Activated naive CD8-positive, alpha-beta T cell treated with anti-CD3 and anti-CD28 coated beads, Interleukin-2, amount 50 U/mL, for 24 hours (primary cell): ENCODE measurements at regions not wholly inside any gene's neighbourhood (a gene's known extent, or its start where the extent isn't known, plus 50 kb on each side); places are given as distances from the start of the nearest gene placed in this dataset.
"Not testable (repeated sequence)": the region's sequence is repeated elsewhere in the genome, so short reads cannot be mapped to it uniquely, and the experiment has no call there.

Experiments used
- ATAC-seq: fragments of 150-1000 bp; cut with Tn5 transposase; one replicate; pipeline ENCODE4 v1.10.0; 2021
- DNase-seq: peaks from one replicate; pipeline ENCODE4 v3.0.0; 2021
- H3K27ac Mint-ChIP-seq: one replicate; pipeline ENCODE4 v1.8.0; 2021; ENCODE audit warnings: mild to moderate bottlenecking, mixed read lengths
- H3K27me3 Mint-ChIP-seq: one replicate; pipeline ENCODE4 v1.8.0; 2021; ENCODE audit warnings: mixed read lengths
- H3K36me3 Mint-ChIP-seq: one replicate; pipeline ENCODE4 v1.8.0; 2021; ENCODE audit warnings: low read depth, mixed read lengths
- H3K4me1 Mint-ChIP-seq: one replicate; pipeline ENCODE4 v1.8.0; 2021; ENCODE audit warnings: mixed read lengths
- H3K4me3 Mint-ChIP-seq: one replicate; pipeline ENCODE4 v1.8.0; 2021; ENCODE audit warnings: mild to moderate bottlenecking, moderate library complexity, mixed read lengths
- H3K9me3 Mint-ChIP-seq: one replicate; pipeline ENCODE4 v1.8.0; 2021; ENCODE audit warnings: mixed read lengths

DNA sequence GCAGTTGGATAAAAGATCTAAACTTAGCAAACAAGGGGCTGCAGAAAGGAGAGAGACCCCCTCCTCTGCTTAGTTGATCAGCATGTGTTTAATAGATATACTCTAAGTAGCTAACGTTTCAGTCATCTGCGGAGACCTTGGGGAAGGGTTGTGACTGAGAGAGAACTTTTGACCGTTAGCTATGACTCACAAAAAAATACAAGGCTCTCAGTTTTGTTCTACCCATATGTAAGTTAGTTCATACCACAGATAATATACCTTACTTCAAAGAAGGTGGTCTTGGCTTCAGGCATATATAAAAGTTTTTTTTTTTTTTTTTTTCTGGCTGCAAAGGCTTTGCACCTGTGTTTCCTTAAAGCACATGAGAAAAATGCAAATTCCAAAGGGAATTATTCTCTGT is 258.9 kb downstream of the GJA1 start:
- Mint-ChIP-seq H3K4me3 (no peak overlapping the region), H3K36me3 (no peaks in the 10 kb centered on the region), H3K9me3 (no peaks in the 10 kb centered on the region), H3K4me1 (peaks cover 5% of the 10 kb centered on the region), H3K27me3 (no peaks in the 10 kb centered on the region), H3K27ac (no peak overlapping the region)
- no peak for ATAC-seq
- no peak for DNase-seq

DNA sequence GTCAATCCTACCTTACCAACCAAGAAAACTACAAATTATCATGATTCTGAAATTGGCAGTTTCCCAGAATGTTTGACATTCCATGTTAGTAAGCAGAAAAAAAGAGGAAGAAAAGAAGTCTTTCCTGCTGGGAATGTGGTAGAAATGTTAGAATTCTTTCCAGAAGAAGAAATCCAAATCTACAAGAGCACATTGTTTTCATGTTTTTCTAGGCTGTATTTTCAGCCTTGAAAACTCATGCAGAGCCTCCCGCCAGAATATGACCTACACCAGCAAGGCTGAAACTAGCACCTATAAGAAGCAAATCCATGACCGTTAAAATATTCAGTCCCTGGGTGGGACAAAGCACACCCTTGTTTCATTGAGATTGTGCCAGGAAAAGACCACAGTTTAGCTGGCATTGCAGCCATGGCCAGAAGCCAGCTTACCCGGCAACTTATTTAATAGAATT is 259.4 kb downstream of the GJA1 start:
- peaks cover 3% of the 10 kb centered on the region for H3K4me1 Mint-ChIP-seq

DNA sequence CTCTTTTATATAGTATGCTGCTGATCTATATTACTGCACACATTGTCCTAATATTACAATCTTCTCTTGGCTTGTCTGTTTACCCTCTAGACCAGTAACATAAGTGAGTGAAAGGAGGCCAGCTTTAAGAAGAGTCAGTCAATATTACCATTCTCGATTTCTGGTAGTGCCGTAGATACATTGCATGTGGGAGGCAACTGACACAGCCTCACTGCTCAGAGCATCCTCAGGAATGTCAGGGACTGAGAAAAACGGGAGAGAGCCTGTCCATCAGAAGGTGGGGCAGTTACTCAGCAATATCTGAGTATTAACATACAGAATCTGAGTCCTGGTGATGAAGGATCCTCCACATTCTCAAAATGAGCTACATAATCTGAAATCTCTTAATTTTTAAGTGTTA is 259.9 kb downstream of the GJA1 start:
- Mint-ChIP-seq H3K9me3 (no peaks in the 10 kb centered on the region), H3K27ac (no peak overlapping the region), H3K27me3 (no peaks in the 10 kb centered on the region), H3K4me3 (no peak overlapping the region), H3K4me1 (no peaks in the 10 kb centered on the region), H3K36me3 (no peaks in the 10 kb centered on the region)
- DNase-seq (no peak), ATAC-seq (no peak)

More for the DNA sequence above, 259.4 kb downstream of the GJA1 start:
- Mint-ChIP-seq H3K9me3 (no peaks in the 10 kb centered on the region), H3K4me3 (no peak overlapping the region), H3K36me3 (no peaks in the 10 kb centered on the region), H3K27ac (no peak overlapping the region), H3K27me3 (no peaks in the 10 kb centered on the region)
- DNase-seq (no peak), ATAC-seq (no peak)

DNA sequence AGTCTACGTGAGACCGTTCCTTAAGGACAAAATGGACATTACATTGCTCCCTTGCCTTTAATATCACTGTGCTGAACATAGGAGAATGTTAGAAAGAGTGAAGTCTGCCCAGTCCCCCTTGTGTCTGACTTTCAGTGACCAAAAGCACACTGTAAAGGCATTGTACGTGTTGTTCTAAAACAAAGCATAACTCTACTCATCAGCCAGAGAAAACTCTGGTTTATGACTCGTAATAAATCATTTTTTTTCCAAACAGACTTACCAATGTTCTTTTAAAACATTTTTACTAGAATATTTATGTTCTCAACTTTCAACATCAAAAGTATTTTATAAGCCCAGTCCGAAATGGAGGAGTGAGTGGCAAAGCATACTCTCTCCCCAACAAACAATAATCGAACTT is 262.5 kb downstream of the GJA1 start:
- ATAC-seq (no peak), DNase-seq (no peak)
- Mint-ChIP-seq H3K4me3 (no peak overlapping the region), H3K4me1 (no peaks in the 10 kb centered on the region), H3K9me3 (no peaks in the 10 kb centered on the region), H3K36me3 (no peaks in the 10 kb centered on the region), H3K27ac (no peak overlapping the region), H3K27me3 (no peaks in the 10 kb centered on the region)

DNA sequence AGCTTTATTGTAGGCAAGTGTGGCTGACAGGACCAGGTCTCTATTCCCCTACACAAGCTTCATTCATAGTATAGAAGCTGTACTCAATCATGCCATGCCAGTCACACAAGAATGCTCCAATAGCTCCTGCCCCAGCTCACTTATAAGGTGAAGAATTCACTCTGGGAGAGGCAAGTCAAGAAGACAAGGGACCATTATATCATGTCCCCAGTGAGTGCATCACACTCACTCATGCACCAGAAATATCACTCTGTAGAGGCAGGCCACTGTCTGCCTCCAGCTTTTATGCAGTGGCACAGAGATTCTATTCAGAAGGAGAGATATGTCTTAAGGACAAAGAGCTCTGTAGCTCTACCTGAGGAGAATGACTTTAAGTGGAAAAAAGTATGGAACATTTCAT is 263.2 kb downstream of the GJA1 start:
- Mint-ChIP-seq H3K36me3 (no peaks in the 10 kb centered on the region), H3K4me1 (no peaks in the 10 kb centered on the region), H3K4me3 (no peak overlapping the region), H3K27ac (no peak overlapping the region), H3K9me3 (no peaks in the 10 kb centered on the region), H3K27me3 (no peaks in the 10 kb centered on the region)
- no peak for DNase-seq
- ATAC-seq: no peak

DNA sequence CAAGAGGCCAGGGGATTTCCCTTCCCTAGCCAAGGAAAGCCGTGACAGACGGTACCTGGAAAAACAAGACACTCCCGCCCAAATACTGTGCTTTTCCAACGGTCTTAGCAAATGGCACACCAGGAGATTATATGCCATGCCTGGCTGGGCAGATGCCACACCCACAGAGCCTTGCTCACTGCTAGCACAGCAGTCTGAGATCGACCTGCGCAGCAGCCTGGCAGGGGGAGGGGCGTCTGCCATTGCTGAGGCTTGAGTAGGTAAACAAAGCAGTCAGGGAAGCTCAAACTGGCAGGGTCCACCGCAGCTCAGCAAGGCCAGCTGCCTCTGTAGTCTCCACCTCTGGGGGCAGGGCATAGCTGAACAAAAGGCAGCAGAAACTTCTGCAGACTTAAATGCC is 267.7 kb downstream of the GJA1 start:
- H3K27me3 Mint-ChIP-seq, H3K4me3 Mint-ChIP-seq, DNase-seq, H3K36me3 Mint-ChIP-seq, H3K9me3 Mint-ChIP-seq, ATAC-seq, H3K4me1 Mint-ChIP-seq, H3K27ac Mint-ChIP-seq: not testable (repeated sequence)

DNA sequence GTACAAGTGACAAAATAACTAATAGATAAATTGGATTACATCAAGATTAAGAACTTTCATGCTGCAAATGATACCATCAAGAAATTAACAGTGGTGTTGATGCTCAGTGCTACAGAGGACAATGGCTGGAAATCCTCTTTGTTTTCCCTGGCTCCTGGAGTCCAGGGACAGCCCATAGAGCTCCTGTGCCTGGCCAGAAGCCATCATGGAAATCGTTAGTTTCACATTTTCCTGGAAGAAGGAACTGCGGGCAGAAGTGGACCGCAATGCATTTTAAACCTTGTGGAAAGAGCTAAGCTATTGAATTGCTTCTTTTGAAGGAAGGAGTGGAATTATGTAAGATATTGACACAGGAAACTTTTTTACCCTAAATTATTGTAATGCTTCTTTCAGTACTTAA is 276.0 kb downstream of the GJA1 start:
- H3K9me3 Mint-ChIP-seq: peaks cover 8% of the 10 kb centered on the region

DNA sequence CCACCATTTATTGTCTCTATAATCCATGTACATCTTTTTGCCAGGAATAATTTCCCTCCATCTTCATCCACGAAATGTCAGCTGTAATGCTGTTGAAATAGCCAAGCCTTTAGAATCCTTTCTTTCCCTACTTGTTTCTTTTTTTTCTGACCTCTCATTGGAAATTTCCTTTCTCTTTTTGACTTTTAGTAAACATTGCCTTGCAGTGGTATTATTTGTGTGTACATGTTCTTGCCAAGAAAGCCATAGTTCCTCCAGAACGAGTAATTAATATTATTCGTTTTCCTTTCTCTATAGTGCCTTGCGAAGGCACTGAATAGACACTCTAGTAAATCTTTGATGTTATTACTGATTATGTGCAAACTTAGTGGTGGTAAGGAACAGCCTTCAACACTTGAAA is 282.2 kb downstream of the GJA1 start:
- peaks cover 17% of the 10 kb centered on the region for H3K9me3 Mint-ChIP-seq
- DNase-seq: no peak
- H3K4me3 Mint-ChIP-seq: no peak overlapping the region
- peaks cover 1% of the 10 kb centered on the region for H3K4me1 Mint-ChIP-seq
- H3K27ac Mint-ChIP-seq: no peak overlapping the region
- no peaks in the 10 kb centered on the region for H3K36me3 Mint-ChIP-seq
- H3K27me3 Mint-ChIP-seq: no peaks in the 10 kb centered on the region
- no peak for ATAC-seq

More for the DNA sequence above, 276.0 kb downstream of the GJA1 start:
- DNase-seq (no peak), ATAC-seq (no peak)
- no peaks in the 10 kb centered on the region for H3K27me3 Mint-ChIP-seq
- no peaks in the 10 kb centered on the region for H3K4me1 Mint-ChIP-seq
- no peak overlapping the region for H3K27ac Mint-ChIP-seq
- no peaks in the 10 kb centered on the region for H3K36me3 Mint-ChIP-seq
- no peak overlapping the region for H3K4me3 Mint-ChIP-seq

DNA sequence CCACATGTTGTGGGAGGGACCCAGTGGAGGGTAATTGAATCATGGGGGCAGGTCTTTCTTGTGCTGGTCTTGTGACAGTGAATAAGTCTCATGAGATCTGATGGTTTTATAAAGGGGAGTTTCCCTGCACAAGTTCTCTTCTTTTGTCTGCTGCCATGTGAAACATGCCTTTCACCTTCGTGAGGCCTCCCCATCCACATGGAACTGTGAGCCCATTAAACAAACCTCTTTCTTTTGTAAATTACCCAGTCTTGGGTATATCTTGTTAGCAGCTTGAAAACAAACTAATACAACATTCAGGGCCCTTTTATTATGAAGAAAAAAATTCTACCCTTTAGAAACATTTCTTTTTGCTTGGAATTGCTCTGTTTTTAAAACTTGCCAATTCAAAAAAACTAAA is 285.4 kb downstream of the GJA1 start:
- not testable (repeated sequence) for H3K4me1 Mint-ChIP-seq

DNA sequence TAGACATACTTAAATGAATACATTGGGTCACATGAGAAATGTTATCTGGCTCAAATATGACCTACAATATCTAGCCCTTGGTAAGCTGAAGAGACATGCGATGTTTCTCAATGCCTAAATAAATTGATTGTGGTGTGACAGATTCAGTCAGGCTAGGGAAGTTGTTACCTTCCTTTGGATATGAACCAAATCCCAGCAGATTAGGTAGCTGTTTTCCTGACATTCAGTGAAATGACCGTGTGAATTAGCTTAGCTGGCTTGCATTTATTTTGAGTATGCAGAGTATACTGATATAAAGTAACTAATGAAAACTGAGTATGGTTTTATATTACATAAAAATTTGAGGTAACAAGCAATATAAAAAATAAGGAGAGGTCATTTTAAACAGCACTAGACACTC is 288.2 kb downstream of the GJA1 start:
- no peaks in the 10 kb centered on the region for H3K27me3 Mint-ChIP-seq
- ATAC-seq (no peak), DNase-seq (no peak)
- no peak overlapping the region for H3K4me3 Mint-ChIP-seq
- no peaks in the 10 kb centered on the region for H3K4me1 Mint-ChIP-seq
- H3K36me3 Mint-ChIP-seq: no peaks in the 10 kb centered on the region
- peaks cover 14% of the 10 kb centered on the region for H3K9me3 Mint-ChIP-seq
- no peak overlapping the region for H3K27ac Mint-ChIP-seq

More for the DNA sequence above, 285.4 kb downstream of the GJA1 start:
- H3K4me3 Mint-ChIP-seq, H3K36me3 Mint-ChIP-seq, ATAC-seq, H3K27me3 Mint-ChIP-seq, H3K27ac Mint-ChIP-seq, DNase-seq: not testable (repeated sequence)
- peaks cover 17% of the 10 kb centered on the region for H3K9me3 Mint-ChIP-seq

DNA sequence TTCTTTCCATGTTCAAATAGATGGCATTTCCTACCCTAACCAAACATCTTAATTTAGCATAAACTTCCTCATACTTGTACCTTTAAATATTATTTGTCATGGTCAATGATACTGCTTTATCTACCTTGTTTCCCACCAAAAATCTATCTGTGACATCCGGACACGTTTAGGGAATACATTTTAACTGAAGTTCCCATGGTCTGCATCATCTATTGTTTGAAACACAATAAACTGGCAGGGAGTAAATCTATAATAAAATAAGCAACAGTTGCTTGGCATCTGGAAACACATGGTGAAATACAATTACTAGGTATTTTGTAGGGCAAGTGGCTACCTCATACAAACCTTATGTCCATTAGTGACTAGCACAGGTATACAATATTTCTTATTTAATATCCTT is 289.1 kb downstream of the GJA1 start:
- Mint-ChIP-seq H3K9me3 (peaks cover 14% of the 10 kb centered on the region), H3K4me1 (no peaks in the 10 kb centered on the region), H3K27ac (no peak overlapping the region), H3K27me3 (no peaks in the 10 kb centered on the region), H3K36me3 (no peaks in the 10 kb centered on the region), H3K4me3 (no peak overlapping the region)
- DNase-seq: no peak
- ATAC-seq: no peak

DNA sequence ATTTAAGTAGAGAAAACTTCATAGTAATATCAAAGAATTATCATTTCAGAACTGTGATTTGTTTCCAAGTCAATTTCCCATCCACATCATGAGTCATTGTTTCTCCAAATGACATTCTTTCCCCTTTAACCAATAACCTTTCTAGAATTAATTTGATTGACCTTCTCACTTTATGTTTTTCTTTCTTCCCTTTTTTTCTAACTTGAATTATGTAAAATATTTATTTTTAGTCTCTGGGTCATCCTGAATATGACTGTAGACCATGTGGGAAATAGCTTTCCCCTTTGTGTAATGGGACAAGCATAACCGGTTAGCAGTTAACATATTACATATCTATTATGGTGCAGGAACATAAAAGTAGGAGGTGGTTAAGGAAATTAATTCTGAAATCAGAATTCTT is 291.1 kb downstream of the GJA1 start:
- Mint-ChIP-seq H3K27ac (no peak overlapping the region), H3K4me1 (no peaks in the 10 kb centered on the region), H3K9me3 (peaks cover 15% of the 10 kb centered on the region), H3K4me3 (no peak overlapping the region), H3K36me3 (no peaks in the 10 kb centered on the region), H3K27me3 (no peaks in the 10 kb centered on the region)
- ATAC-seq (no peak), DNase-seq (no peak)

DNA sequence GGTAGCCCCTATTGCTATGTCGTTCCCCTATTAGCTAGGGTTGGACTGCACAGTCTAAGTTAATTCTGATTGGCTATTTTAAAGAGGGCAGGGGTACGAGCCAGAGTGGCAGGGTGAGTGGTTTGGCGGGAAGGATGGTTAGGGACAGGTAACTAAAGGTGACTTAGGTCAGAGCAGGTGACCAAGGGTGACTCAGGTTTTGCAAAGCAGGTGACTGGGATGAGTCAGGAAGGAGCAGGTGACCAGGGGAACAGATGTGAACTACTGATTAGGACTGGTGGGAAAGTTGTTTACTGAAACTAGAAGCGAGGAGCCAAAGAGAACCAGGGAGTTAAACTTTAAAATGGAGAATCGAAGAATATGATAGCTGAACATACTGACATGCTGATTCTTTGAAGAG is 295.2 kb downstream of the GJA1 start:
- no peak overlapping the region for H3K4me3 Mint-ChIP-seq
- no peaks in the 10 kb centered on the region for H3K36me3 Mint-ChIP-seq
- H3K4me1 Mint-ChIP-seq: no peaks in the 10 kb centered on the region
- H3K27me3 Mint-ChIP-seq: no peaks in the 10 kb centered on the region
- ATAC-seq (no peak), DNase-seq (no peak)
- peaks cover 15% of the 10 kb centered on the region for H3K9me3 Mint-ChIP-seq
- H3K27ac Mint-ChIP-seq: no peak overlapping the region

DNA sequence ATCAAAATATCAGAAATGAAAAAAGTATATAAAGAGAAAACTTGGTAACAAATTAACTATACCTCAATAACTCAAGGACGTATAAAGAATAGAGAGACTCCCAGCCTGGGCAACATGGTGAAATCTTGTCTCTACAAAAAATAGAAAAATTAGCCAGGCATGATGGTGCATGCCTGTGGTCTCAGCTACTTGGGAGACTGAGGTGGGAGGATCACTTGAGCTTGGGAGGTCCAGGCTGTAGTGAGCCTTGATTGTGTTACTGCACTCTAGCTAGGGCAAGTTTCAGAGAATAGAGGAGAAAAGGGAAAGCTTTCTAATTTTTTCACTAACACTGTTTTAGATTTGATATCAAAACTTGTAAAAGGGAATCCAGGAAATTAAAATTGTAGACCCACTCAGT is 295.9 kb downstream of the GJA1 start:
- H3K9me3 Mint-ChIP-seq: peaks cover 15% of the 10 kb centered on the region
- H3K36me3 Mint-ChIP-seq: no peaks in the 10 kb centered on the region
- no peak overlapping the region for H3K4me3 Mint-ChIP-seq
- DNase-seq: no peak
- H3K4me1 Mint-ChIP-seq: no peaks in the 10 kb centered on the region
- no peaks in the 10 kb centered on the region for H3K27me3 Mint-ChIP-seq
- no peak for ATAC-seq
- H3K27ac Mint-ChIP-seq: no peak overlapping the region

DNA sequence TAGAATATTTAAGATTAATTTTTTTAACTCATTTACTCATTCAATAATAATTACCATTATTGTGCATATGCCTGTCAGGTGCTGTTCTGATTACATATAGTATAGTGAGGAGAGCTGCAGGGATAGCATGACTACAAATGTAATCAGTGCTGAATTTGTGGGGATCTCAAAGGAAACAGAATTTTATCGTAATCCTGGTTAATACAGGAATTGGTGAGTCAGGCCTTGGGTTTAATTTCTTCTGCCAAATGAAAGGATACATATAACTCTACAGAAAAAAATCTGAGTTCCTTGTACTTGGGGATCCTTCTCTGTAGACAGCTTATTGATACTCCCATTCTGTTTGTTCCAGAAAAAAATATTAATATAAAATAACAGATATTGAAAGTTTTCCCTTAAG is 297.2 kb downstream of the GJA1 start:
- Mint-ChIP-seq H3K9me3 (peaks cover 15% of the 10 kb centered on the region), H3K27me3 (no peaks in the 10 kb centered on the region), H3K36me3 (no peaks in the 10 kb centered on the region), H3K4me3 (no peak overlapping the region), H3K4me1 (no peaks in the 10 kb centered on the region), H3K27ac (no peak overlapping the region)
- DNase-seq (no peak), ATAC-seq (no peak)

DNA sequence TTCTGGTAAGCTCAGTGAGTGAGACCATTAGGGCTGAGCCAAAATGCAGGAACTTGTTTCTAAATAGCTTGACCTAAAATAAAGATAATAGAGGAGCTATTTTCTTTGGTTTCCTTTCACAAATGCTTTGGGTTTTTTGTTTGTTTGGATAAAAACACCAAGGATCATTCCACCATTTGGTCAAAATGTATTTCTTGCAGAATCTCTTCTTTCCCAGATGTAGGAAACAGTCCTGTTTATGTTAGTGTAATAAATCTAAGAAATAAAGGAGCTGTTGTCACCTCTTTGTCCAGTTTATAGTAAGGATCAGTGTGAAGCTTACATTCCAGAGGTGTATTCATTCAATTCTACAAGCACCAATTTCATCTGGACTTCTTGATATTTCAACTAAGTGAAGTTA is 297.8 kb downstream of the GJA1 start:
- H3K4me1 Mint-ChIP-seq: no peaks in the 10 kb centered on the region
- no peak overlapping the region for H3K27ac Mint-ChIP-seq
- ATAC-seq (no peak), DNase-seq (no peak)
- no peaks in the 10 kb centered on the region for H3K27me3 Mint-ChIP-seq
- H3K9me3 Mint-ChIP-seq: peaks cover 15% of the 10 kb centered on the region
- no peaks in the 10 kb centered on the region for H3K36me3 Mint-ChIP-seq
- H3K4me3 Mint-ChIP-seq: no peak overlapping the region
